ENCODE measurements at regions not wholly inside any gene's neighbourhood (a gene's known extent, or its start where the extent isn't known, plus 50 kb on each side); places are given as distances from the start of the nearest gene placed in this dataset.

GRCh38 chr6:139856562-139856961 lies 482.1 kb upstream of the CITED2 start:
- no peaks in the 10 kb centered on the region for H3K36me3 ChIP-seq (ENCODE audit: insufficient read depth, low read length)
- no peak overlapping the region for H3K27ac ChIP-seq (ENCODE audit: low read length)
- H3K9me3 ChIP-seq (ENCODE audit: low read length): no peaks in the 10 kb centered on the region
- H3K4me2 ChIP-seq (ENCODE audit: low read length): no peak overlapping the region
- H2AFZ ChIP-seq (ENCODE audit: low read depth, low read length): no peak overlapping the region
- no peaks in the 10 kb centered on the region for H3K79me2 ChIP-seq (replicated peaks; ENCODE audit: insufficient read depth, low read length)
- H3K4me3 ChIP-seq (ENCODE audit: low read length): no peak overlapping the region
- TF ChIP-seq, protein P1, sequence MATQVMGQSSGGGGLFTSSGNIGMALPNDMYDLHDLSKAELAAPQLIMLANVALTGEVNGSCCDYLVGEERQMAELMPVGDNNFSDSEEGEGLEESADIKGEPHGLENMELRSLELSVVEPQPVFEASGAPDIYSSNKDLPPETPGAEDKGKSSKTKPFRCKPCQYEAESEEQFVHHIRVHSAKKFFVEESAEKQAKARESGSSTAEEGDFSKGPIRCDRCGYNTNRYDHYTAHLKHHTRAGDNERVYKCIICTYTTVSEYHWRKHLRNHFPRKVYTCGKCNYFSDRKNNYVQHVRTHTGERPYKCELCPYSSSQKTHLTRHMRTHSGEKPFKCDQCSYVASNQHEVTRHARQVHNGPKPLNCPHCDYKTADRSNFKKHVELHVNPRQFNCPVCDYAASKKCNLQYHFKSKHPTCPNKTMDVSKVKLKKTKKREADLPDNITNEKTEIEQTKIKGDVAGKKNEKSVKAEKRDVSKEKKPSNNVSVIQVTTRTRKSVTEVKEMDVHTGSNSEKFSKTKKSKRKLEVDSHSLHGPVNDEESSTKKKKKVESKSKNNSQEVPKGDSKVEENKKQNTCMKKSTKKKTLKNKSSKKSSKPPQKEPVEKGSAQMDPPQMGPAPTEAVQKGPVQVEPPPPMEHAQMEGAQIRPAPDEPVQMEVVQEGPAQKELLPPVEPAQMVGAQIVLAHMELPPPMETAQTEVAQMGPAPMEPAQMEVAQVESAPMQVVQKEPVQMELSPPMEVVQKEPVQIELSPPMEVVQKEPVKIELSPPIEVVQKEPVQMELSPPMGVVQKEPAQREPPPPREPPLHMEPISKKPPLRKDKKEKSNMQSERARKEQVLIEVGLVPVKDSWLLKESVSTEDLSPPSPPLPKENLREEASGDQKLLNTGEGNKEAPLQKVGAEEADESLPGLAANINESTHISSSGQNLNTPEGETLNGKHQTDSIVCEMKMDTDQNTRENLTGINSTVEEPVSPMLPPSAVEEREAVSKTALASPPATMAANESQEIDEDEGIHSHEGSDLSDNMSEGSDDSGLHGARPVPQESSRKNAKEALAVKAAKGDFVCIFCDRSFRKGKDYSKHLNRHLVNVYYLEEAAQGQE (IDR thresholded peaks at IDR 0.05; ENCODE audit: borderline replicate concordance): no peak
- no peak overlapping the region for H3K9ac ChIP-seq (ENCODE audit: low read length)
- H4K20me1 ChIP-seq (ENCODE audit: insufficient read depth): no peaks in the 10 kb centered on the region
- H3K9me2 ChIP-seq (ENCODE audit: insufficient read depth, low read length): no peaks in the 10 kb centered on the region
- no peaks in the 10 kb centered on the region for H3K27me3 ChIP-seq (ENCODE audit: insufficient read depth, low read depth, low read length)
- H3F3A ChIP-seq (ENCODE audit: insufficient read depth, low read length, poor library complexity, severe bottlenecking): no peaks in the 10 kb centered on the region

DNA sequence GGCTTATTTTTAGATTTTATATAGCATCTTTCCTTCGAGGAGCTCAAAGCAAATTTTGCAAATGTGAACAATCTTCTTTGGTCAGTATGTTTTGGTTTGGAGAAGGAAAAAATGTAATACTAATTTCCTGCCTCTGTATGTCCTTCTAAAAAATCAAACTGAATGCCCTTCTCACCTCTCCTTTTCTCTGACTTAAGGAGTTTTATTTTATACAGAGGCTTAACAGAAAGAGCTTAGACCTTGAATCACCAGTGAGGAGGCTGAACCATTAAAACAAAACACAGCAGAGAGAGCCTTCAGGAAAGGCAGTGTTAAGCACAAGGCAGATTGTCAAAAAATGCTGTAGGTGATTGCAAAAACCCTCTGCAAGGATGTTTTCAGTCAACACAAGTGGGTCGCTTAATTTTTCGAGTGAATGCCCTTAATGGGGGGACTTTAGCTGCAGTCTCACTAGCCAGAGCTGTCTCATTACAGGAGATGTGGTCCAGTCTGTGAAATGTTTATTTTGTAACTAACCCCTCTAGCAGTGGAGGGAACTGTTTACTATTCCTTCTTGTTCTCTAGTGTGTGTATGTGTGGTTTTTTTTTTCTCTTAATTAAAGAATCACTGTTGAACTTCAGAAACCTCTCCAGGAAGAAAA lies 481.3 kb upstream of the CITED2 start:
- Histone ChIP-seq H3K36me3 (ENCODE audit: insufficient read depth, low read length) (no peaks in the 10 kb centered on the region), H3K4me2 (ENCODE audit: low read length) (no peak overlapping the region), H3F3A (ENCODE audit: insufficient read depth, low read length, poor library complexity, severe bottlenecking) (no peaks in the 10 kb centered on the region), H3K4me3 (ENCODE audit: low read length) (no peak overlapping the region), H3K9me3 (ENCODE audit: low read length) (no peaks in the 10 kb centered on the region), H3K27ac (ENCODE audit: low read length) (no peak overlapping the region), H4K20me1 (ENCODE audit: insufficient read depth) (no peaks in the 10 kb centered on the region), H3K9me2 (ENCODE audit: insufficient read depth, low read length) (no peaks in the 10 kb centered on the region), H2AFZ (ENCODE audit: low read depth, low read length) (no peak overlapping the region), H3K79me2 (replicated peaks; ENCODE audit: insufficient read depth, low read length) (no peaks in the 10 kb centered on the region), H3K9ac (ENCODE audit: low read length) (no peak overlapping the region), H3K27me3 (ENCODE audit: insufficient read depth, low read depth, low read length) (no peaks in the 10 kb centered on the region)
- TF ChIP-seq, protein P2, sequence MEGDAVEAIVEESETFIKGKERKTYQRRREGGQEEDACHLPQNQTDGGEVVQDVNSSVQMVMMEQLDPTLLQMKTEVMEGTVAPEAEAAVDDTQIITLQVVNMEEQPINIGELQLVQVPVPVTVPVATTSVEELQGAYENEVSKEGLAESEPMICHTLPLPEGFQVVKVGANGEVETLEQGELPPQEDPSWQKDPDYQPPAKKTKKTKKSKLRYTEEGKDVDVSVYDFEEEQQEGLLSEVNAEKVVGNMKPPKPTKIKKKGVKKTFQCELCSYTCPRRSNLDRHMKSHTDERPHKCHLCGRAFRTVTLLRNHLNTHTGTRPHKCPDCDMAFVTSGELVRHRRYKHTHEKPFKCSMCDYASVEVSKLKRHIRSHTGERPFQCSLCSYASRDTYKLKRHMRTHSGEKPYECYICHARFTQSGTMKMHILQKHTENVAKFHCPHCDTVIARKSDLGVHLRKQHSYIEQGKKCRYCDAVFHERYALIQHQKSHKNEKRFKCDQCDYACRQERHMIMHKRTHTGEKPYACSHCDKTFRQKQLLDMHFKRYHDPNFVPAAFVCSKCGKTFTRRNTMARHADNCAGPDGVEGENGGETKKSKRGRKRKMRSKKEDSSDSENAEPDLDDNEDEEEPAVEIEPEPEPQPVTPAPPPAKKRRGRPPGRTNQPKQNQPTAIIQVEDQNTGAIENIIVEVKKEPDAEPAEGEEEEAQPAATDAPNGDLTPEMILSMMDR (IDR thresholded peaks at IDR 0.05; ENCODE audit: poor library complexity, severe bottlenecking): no peak
- TF ChIP-seq EZH2 (IDR thresholded peaks at IDR 0.05; ENCODE audit: borderline replicate concordance, insufficient read depth, low read length, poor library complexity, severe bottlenecking) (no peak), SMC3 (conservative IDR thresholded peaks at IDR 0.05; ENCODE audit: poor library complexity) (no peak), POLR2AphosphoS5 (IDR thresholded peaks at IDR 0.05) (no peak), MXI1 (conservative IDR thresholded peaks at IDR 0.05; ENCODE audit: poor library complexity, severe bottlenecking) (no peak), RAD21 (conservative IDR thresholded peaks at IDR 0.05) (no peak), TAF1 (IDR thresholded peaks at IDR 0.05; ENCODE audit: low read depth) (no peak), EP300 (conservative IDR thresholded peaks at IDR 0.05; ENCODE audit: poor library complexity, severe bottlenecking) (no peak)
- TF ChIP-seq, protein P1 (IDR thresholded peaks at IDR 0.05; ENCODE audit: borderline replicate concordance): no peak

Measured in neural cell (in vitro differentiated cells).